H9 (cell line): ENCODE measurements at regions not wholly inside any gene's neighbourhood (a gene's known extent, or its start where the extent isn't known, plus 50 kb on each side); places are given as distances from the start of the nearest gene placed in this dataset.

Experiments
- DNase-seq: peaks from one replicate; pipeline ENCODE4 v3.0.0-alpha.2; 2017
- H2AFZ ChIP-seq: one replicate; pipeline ENCODE4 v1.6.1; 2013; ENCODE audit warnings: mild to moderate bottlenecking, low read length, control low read depth, moderate library complexity
- H2AK5ac ChIP-seq: 2 replicates; pipeline ENCODE4 v1.6.1; 2013; ENCODE audit warnings: low read length, control low read depth, mixed read lengths; ENCODE audit not compliant: insufficient read length
- H2BK120ac ChIP-seq: one replicate; pipeline ENCODE4 v1.6.1; 2013; ENCODE audit warnings: low read depth, mild to moderate bottlenecking, low read length, control low read depth, inconsistent platforms; ENCODE audit not compliant: poor library complexity, severe bottlenecking
- H2BK12ac ChIP-seq: 2 replicates; pipeline ENCODE4 v1.6.1; 2013; ENCODE audit warnings: low read length, control low read depth, mixed read lengths, low read depth; ENCODE audit not compliant: insufficient read length
- H2BK15ac ChIP-seq: 2 replicates; pipeline ENCODE4 v1.6.1; 2013; ENCODE audit warnings: low read depth, low read length, control low read depth
- H2BK20ac ChIP-seq: one replicate; pipeline ENCODE4 v1.6.1; 2013; ENCODE audit warnings: low read depth, mild to moderate bottlenecking, low read length, control low read depth, inconsistent platforms; ENCODE audit not compliant: poor library complexity, severe bottlenecking
- H2BK5ac ChIP-seq: 2 replicates; pipeline ENCODE4 v1.6.1; 2013; ENCODE audit warnings: low read length, control low read depth, mixed read lengths; ENCODE audit not compliant: insufficient read length
- H3K14ac ChIP-seq: 2 replicates; pipeline ENCODE4 v1.6.1; 2013; ENCODE audit warnings: low read length, control low read depth; ENCODE audit not compliant: insufficient read depth
- H3K18ac ChIP-seq: 2 replicates; pipeline ENCODE4 v1.6.1; 2013; ENCODE audit warnings: low read depth, mild to moderate bottlenecking, mixed read lengths, low read length, control low read depth; ENCODE audit not compliant: insufficient read length
- H3K23ac ChIP-seq: 2 replicates; pipeline ENCODE4 v1.6.1; 2013; ENCODE audit warnings: low read length, control low read depth, mixed read lengths, low read depth; ENCODE audit not compliant: insufficient read length
- H3K23me2 ChIP-seq: 2 replicates; pipeline ENCODE4 v1.6.1; 2013; ENCODE audit warnings: low read depth, mild to moderate bottlenecking, mixed read lengths, low read length, control low read depth; ENCODE audit not compliant: insufficient read length, poor library complexity, severe bottlenecking
- H3K27ac ChIP-seq: 2 replicates; pipeline ENCODE4 v1.5.1; 2013; ENCODE audit warnings: low read length, control low read depth, mixed read lengths, low read depth; ENCODE audit not compliant: insufficient read length
- H3K27me3 ChIP-seq: 2 replicates; pipeline ENCODE4 v1.6.1; 2013; ENCODE audit warnings: low read length, control low read depth, inconsistent platforms; ENCODE audit not compliant: insufficient read depth
- H3K4ac ChIP-seq: 2 replicates; pipeline ENCODE4 v1.6.1; 2013; ENCODE audit warnings: low read depth, mild to moderate bottlenecking, control low read depth, inconsistent platforms, low read length, moderate library complexity
- H3K4me1 ChIP-seq: 2 replicates; pipeline ENCODE4 v1.6.1; 2013; ENCODE audit warnings: low read length, control low read depth, inconsistent platforms; ENCODE audit not compliant: insufficient read depth
- H3K4me2 ChIP-seq: 2 replicates; pipeline ENCODE4 v1.6.1; 2013; ENCODE audit warnings: low read length, control low read depth, mixed read lengths; ENCODE audit not compliant: insufficient read length, insufficient read depth
- H3K56ac ChIP-seq: 2 replicates; pipeline ENCODE4 v1.6.1; 2013; ENCODE audit warnings: low read depth, mild to moderate bottlenecking, mixed read lengths, low read length, control low read depth; ENCODE audit not compliant: insufficient read length
- H3K79me1 ChIP-seq: 2 replicates; pipeline ENCODE4 v1.6.1; 2013; ENCODE audit warnings: low read depth, mild to moderate bottlenecking, moderate library complexity, low read length, control low read depth, inconsistent platforms; ENCODE audit not compliant: insufficient read depth, poor library complexity, severe bottlenecking
- H3K79me2 ChIP-seq: 2 replicates; pipeline ENCODE4 v1.6.1; 2013; ENCODE audit warnings: low read length, control low read depth, inconsistent platforms; ENCODE audit not compliant: insufficient read depth
- H3K9ac ChIP-seq: 2 replicates; pipeline ENCODE4 v1.6.1; 2013; ENCODE audit warnings: low read length, control low read depth, mixed read lengths; ENCODE audit not compliant: insufficient read length; ENCODE audit errors: extremely low read depth
- H3K9me3 ChIP-seq: one replicate; pipeline ENCODE4 v1.6.1; 2013; ENCODE audit warnings: low read depth, low read length, inconsistent platforms; ENCODE audit not compliant: control insufficient read depth
- H3T11ph ChIP-seq: one replicate; pipeline ENCODE4 v1.6.1; 2013; ENCODE audit warnings: mild to moderate bottlenecking, low read length, control low read depth, inconsistent platforms
- H4K20me1 ChIP-seq: one replicate; pipeline ENCODE4 v1.6.1; 2013; ENCODE audit not compliant: control insufficient read depth, insufficient read length, insufficient read depth
- H4K5ac ChIP-seq: 2 replicates; pipeline ENCODE4 v1.6.1; 2013; ENCODE audit warnings: low read depth, mild to moderate bottlenecking, mixed read lengths, low read length, control low read depth; ENCODE audit not compliant: insufficient read length
- H4K8ac ChIP-seq: replicated peaks from 2 replicates; pipeline ENCODE4 v1.6.1; 2013; ENCODE audit warnings: low read length, control low read depth, mixed read lengths, low read depth; ENCODE audit not compliant: insufficient read length
- H4K91ac ChIP-seq: 2 replicates; pipeline ENCODE4 v1.6.1; 2013; ENCODE audit warnings: low read depth, mild to moderate bottlenecking, moderate library complexity, mixed read lengths, low read length, control low read depth; ENCODE audit not compliant: insufficient read length
- H3K27ac Mint-ChIP-seq, 3 experiments: 2 replicates in 2 of 3; 3 replicates in 1 of 3; pipeline ENCODE4 v1.8.0; 2020 to 2021; ENCODE audit warnings: mixed read lengths in 3 of 3, mild to moderate bottlenecking in 1 of 3, moderate library complexity in 1 of 3
- H3K27me3 Mint-ChIP-seq: 2 replicates; pipeline ENCODE4 v1.8.0; 2021; ENCODE audit warnings: low read depth, mild to moderate bottlenecking, moderate library complexity, mixed read lengths
- H3K36me3 Mint-ChIP-seq, 3 experiments: 2 replicates in 2 of 3; 3 replicates in 1 of 3; pipeline ENCODE4 v1.8.0; 2020 to 2021; ENCODE audit warnings: low read depth in 3 of 3, mixed read lengths in 3 of 3; ENCODE audit not compliant: insufficient read depth in 1 of 3
- H3K4me1 Mint-ChIP-seq, 2 experiments: 2 replicates each; pipeline ENCODE4 v1.8.0; 2020; ENCODE audit warnings: mixed read lengths in 2 of 2
- H3K4me3 Mint-ChIP-seq, 2 experiments: 2 replicates in 1 of 2; 3 replicates in 1 of 2; pipeline ENCODE4 v1.8.0; 2020 to 2021; ENCODE audit warnings: mild to moderate bottlenecking in 2 of 2, mixed read lengths in 2 of 2, moderate library complexity in 1 of 2
- H3K9me3 Mint-ChIP-seq, 2 experiments: 2 replicates in 1 of 2; 3 replicates in 1 of 2; pipeline ENCODE4 v1.8.0; 2020; ENCODE audit warnings: mild to moderate bottlenecking in 2 of 2, mixed read lengths in 2 of 2, moderate library complexity in 1 of 2
- CTCF ChIP-seq: fragments of 200-600 bp; sonication (generic); conservative IDR thresholded peaks from 3 replicates; pipeline ENCODE4 v1.8.0; 2021; ENCODE audit warnings: antibody characterized with exemption, mild to moderate bottlenecking

- Histone ChIP-seq H4K5ac (no peak overlapping the region), H2BK20ac (no peak overlapping the region), H2BK5ac (no peak overlapping the region), H2BK12ac (no peak overlapping the region), H3K27me3 (no peaks in the 10 kb centered on the region), H3K56ac (no peak overlapping the region), H3K9ac (no peak overlapping the region), H4K8ac (no peak overlapping the region), H3K23ac (no peak overlapping the region), H3K4me1 (no peaks in the 10 kb centered on the region; the same call in 1 of the 2 replicates), H4K91ac (no peak overlapping the region), H3K18ac (no peak overlapping the region), H3K4me2 (no peak overlapping the region), H4K20me1 (no peaks in the 10 kb centered on the region), H3K14ac (no peak overlapping the region), H3K79me1 (no peaks in the 10 kb centered on the region), H2BK120ac (no peak overlapping the region), H2BK15ac (no peak overlapping the region), H3K4ac (no peak overlapping the region), H3T11ph (no peak overlapping the region), H3K9me3 (no peaks in the 10 kb centered on the region), H2AFZ (no peak overlapping the region), H3K27ac (no peak overlapping the region), H3K23me2 (no peaks in the 10 kb centered on the region), H3K79me2 (no peaks in the 10 kb centered on the region), H2AK5ac (no peak overlapping the region)
- no peaks in the 10 kb centered on the region for H3K27me3 Mint-ChIP-seq
- DNase-seq, result no peak
- TF ChIP-seq CTCF, result no peak
- no peak overlapping the region for H3K4me3 Mint-ChIP-seq
- H3K9me3 Mint-ChIP-seq, result no peaks in the 10 kb centered on the region
- no peaks in the 10 kb centered on the region for H3K36me3 Mint-ChIP-seq
- no peak overlapping the region for H3K27ac Mint-ChIP-seq
- H3K4me1 Mint-ChIP-seq, result peaks cover under 1 to 2% of the 10 kb centered on the region in 2 experiments; a peak in 3 of 4 replicates
Measured at GRCh38 chr21:18931237-18931636, 527.7 kb upstream of the TMPRSS15 start.
